BE2C (cell line): ENCODE measurements at regions not wholly inside any gene's neighbourhood (a gene's known extent, or its start where the extent isn't known, plus 50 kb on each side); places are given as distances from the start of the nearest gene placed in this dataset.

Source experiments
- DNase-seq: peaks from one replicate; pipeline ENCODE4 v3.0.0-alpha.2; 2020
- H3K27me3 ChIP-seq: fragments of 250-450 bp; sonication (Bioruptor Pico); 2 replicates; pipeline ENCODE4 v1.5.1; 2020; ENCODE audit warnings: mild to moderate bottlenecking
- H3K36me3 ChIP-seq: fragments of 250-450 bp; sonication (Bioruptor Pico); 2 replicates; pipeline ENCODE4 v1.5.1; 2020; ENCODE audit warnings: mild to moderate bottlenecking
- H3K4me1 ChIP-seq: fragments of 250-450 bp; sonication (Bioruptor Pico); 2 replicates; pipeline ENCODE4 v1.5.1; 2020
- H3K4me3 ChIP-seq: 2 replicates; pipeline ENCODE4 v1.5.1; 2011; ENCODE audit warnings: low read depth, low read length
- H3K9me3 ChIP-seq: fragments of 250-450 bp; sonication (Bioruptor Pico); 2 replicates; pipeline ENCODE4 v1.5.1; 2020
- TF ChIP-seq, protein P1 (sequence below): IDR thresholded peaks from 2 replicates; pipeline ENCODE4 v1.5.1; 2012; ENCODE audit warnings: mild to moderate bottlenecking, low read depth, low read length

DNA sequence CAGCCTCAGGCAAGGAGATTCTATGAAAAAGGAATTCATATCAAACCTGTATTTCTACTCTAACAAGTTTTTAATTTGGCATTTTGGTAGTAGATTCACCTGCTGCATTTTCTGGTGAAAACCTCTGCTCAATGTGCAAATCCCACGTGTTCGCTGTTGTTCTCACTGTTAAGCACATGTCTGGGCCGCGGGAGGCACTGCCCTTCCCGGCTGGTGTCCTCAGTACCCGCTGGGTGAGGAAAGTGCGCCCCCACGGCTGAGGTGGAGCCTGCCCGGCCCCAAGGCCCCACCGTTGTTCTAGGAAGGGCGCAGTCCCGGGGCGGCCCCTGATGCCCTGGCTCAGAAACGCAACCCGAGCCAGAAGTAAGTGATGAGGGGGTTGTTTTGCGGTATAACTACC lies 193.4 kb upstream of the VWC2 start:
- H3K4me1 ChIP-seq: no peaks in the 10 kb centered on the region
- TF ChIP-seq, protein P1, sequence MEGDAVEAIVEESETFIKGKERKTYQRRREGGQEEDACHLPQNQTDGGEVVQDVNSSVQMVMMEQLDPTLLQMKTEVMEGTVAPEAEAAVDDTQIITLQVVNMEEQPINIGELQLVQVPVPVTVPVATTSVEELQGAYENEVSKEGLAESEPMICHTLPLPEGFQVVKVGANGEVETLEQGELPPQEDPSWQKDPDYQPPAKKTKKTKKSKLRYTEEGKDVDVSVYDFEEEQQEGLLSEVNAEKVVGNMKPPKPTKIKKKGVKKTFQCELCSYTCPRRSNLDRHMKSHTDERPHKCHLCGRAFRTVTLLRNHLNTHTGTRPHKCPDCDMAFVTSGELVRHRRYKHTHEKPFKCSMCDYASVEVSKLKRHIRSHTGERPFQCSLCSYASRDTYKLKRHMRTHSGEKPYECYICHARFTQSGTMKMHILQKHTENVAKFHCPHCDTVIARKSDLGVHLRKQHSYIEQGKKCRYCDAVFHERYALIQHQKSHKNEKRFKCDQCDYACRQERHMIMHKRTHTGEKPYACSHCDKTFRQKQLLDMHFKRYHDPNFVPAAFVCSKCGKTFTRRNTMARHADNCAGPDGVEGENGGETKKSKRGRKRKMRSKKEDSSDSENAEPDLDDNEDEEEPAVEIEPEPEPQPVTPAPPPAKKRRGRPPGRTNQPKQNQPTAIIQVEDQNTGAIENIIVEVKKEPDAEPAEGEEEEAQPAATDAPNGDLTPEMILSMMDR: no peak
- DNase-seq: no peak
- no peaks in the 10 kb centered on the region for H3K27me3 ChIP-seq
- H3K4me3 ChIP-seq: no peak overlapping the region
- no peaks in the 10 kb centered on the region for H3K36me3 ChIP-seq
- no peaks in the 10 kb centered on the region for H3K9me3 ChIP-seq

DNA sequence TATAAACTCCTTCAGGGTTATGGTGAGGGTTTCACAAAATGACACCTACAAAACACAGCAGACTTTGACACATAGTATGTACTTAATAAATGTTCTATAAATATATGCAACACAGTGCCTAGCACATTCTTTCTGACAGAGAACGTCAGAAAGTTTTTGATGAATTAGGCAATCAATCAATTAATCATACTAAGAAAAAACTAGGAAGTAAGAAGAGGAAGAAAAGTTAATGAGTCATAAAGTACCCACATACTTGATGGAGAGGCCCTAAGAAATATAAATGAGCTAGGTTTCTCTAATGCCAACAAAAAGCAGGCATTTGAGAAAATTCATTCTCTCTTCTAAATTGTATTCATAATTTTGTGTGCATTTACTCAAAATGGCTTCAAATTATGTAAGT lies 192.7 kb upstream of the VWC2 start:
- Histone ChIP-seq H3K4me3 (no peak overlapping the region), H3K36me3 (no peaks in the 10 kb centered on the region), H3K9me3 (no peaks in the 10 kb centered on the region), H3K4me1 (no peaks in the 10 kb centered on the region), H3K27me3 (no peaks in the 10 kb centered on the region)
- TF ChIP-seq, protein P1: no peak
- DNase-seq: no peak

DNA sequence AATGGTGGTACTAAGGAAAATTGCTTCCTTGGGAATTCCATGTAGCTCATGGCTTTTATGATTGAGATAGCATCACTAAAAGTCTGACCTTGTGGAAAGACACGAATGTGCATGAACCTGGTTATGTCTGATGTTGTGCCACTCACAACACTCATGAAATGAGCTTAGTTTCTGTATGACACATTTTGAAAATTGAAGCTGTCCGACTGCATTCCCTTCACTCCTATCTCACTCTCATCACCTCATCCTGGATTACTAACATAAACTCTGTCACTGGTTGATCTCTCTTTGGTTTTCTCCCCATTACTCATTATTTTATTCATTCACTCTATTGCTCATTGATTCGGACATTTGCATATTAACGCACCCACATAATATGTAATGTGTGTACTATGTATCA lies 190.0 kb upstream of the VWC2 start:
- TF ChIP-seq, protein P1: no peak
- Histone ChIP-seq H3K9me3 (no peaks in the 10 kb centered on the region), H3K36me3 (no peaks in the 10 kb centered on the region), H3K4me1 (no peaks in the 10 kb centered on the region), H3K4me3 (no peak overlapping the region), H3K27me3 (no peaks in the 10 kb centered on the region)
- no peak for DNase-seq

DNA sequence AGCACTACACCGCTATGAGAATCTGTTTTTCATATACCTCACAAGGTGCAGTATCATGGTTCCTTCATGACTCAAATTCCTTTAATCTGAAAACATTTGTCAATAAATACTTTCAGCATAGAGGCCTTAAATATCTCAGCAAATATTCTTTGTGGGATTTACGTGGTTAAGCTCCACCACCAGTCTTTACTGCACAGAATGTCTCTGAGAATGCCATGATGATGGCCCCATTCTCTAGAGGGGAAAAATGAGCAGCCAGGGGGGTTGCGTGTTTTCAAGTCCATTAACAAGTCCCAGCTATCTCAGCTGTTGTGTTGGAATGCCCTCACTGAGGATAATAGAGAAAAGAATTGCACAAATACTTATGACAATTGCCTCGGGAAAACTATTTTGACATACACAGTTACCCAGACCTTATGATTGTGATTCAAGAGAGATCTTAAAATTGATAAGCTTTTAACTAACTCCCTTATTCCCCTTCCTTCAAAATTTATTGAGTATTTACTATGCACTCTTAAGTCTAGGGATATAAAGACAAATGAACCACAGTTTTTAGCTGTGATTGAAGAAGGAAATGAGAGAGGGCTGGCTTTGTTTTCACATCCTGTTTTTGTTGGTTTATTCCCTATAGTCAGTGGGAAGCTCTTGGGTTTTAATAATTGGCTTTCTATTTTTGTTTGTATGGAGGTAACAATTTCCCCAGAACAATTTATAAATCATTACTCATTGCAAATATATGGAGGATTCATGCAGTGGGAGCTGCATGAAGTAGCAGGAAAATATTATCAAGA lies 176.5 kb upstream of the VWC2 start:
- H3K4me3 ChIP-seq: no peak overlapping the region
- TF ChIP-seq, protein P1: no peak

DNA sequence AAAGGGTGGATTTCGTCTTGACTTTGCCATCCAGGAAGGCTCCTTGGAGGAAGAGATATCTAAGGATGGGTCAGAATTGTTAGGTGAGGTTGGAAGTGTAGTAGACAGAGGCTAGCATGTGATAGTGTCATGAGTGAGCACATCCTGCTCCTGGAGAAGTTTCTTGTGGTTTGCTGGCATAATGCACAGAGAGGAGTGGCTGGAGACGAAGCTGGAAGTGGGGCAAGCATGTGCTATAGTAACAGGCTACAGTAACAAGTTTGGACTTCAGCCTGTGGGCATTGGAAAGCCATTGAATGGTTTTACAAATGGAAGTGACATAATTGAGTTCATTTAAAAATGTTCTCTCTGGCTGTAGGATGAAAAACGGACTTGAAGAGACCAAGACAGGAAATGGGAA lies 175.6 kb upstream of the VWC2 start:
- no peaks in the 10 kb centered on the region for H3K27me3 ChIP-seq
- H3K4me1 ChIP-seq: no peaks in the 10 kb centered on the region
- no peak for DNase-seq
- H3K9me3 ChIP-seq: no peaks in the 10 kb centered on the region
- no peak overlapping the region for H3K4me3 ChIP-seq
- TF ChIP-seq, protein P1: no peak
- H3K36me3 ChIP-seq: no peaks in the 10 kb centered on the region

More for the DNA sequence above, 176.5 kb upstream of the VWC2 start:
- DNase-seq: no peak
- Histone ChIP-seq H3K36me3 (no peaks in the 10 kb centered on the region), H3K9me3 (no peaks in the 10 kb centered on the region), H3K4me1 (no peaks in the 10 kb centered on the region), H3K27me3 (no peaks in the 10 kb centered on the region)

DNA sequence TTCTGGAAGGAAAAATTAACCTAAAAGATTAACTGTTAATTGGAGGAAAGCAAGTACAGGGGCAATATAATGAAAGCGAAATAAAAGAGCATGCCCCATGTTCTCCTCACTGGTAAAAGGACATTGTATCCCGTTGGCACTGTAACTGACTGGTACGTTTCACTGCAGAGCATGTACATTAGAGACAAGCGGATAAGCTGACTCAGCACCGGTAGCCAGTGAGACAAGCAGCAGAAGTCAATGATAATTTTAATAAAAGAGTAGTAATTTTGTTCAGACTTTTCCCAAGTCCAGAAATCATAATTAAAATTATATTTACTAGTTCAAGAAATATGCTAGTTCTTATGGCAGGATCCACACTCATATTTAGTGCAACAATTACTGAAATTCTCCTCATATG lies 161.5 kb upstream of the VWC2 start:
- H3K4me3 ChIP-seq: no peak overlapping the region
- TF ChIP-seq, protein P1: no peak

More for the DNA sequence above, 161.5 kb upstream of the VWC2 start:
- Histone ChIP-seq H3K4me1 (no peaks in the 10 kb centered on the region), H3K36me3 (no peaks in the 10 kb centered on the region), H3K27me3 (no peaks in the 10 kb centered on the region), H3K9me3 (no peaks in the 10 kb centered on the region)
- DNase-seq: no peak
